H9 (cell line): ENCODE measurements at regions not wholly inside any gene's neighbourhood (a gene's known extent, or its start where the extent isn't known, plus 50 kb on each side); places are given as distances from the start of the nearest gene placed in this dataset.

ENCODE experiments used
- DNase-seq: peaks from one replicate; pipeline ENCODE4 v3.0.0-alpha.2; 2017
- H2AFZ ChIP-seq: one replicate; pipeline ENCODE4 v1.6.1; 2013; ENCODE audit warnings: mild to moderate bottlenecking, low read length, control low read depth, moderate library complexity
- H2AK5ac ChIP-seq: 2 replicates; pipeline ENCODE4 v1.6.1; 2013; ENCODE audit warnings: low read length, control low read depth, mixed read lengths; ENCODE audit not compliant: insufficient read length
- H2BK120ac ChIP-seq: one replicate; pipeline ENCODE4 v1.6.1; 2013; ENCODE audit warnings: low read depth, mild to moderate bottlenecking, low read length, control low read depth, inconsistent platforms; ENCODE audit not compliant: poor library complexity, severe bottlenecking
- H2BK12ac ChIP-seq: 2 replicates; pipeline ENCODE4 v1.6.1; 2013; ENCODE audit warnings: low read length, control low read depth, mixed read lengths, low read depth; ENCODE audit not compliant: insufficient read length
- H2BK15ac ChIP-seq: 2 replicates; pipeline ENCODE4 v1.6.1; 2013; ENCODE audit warnings: low read depth, low read length, control low read depth
- H2BK20ac ChIP-seq: one replicate; pipeline ENCODE4 v1.6.1; 2013; ENCODE audit warnings: low read depth, mild to moderate bottlenecking, low read length, control low read depth, inconsistent platforms; ENCODE audit not compliant: poor library complexity, severe bottlenecking
- H2BK5ac ChIP-seq: 2 replicates; pipeline ENCODE4 v1.6.1; 2013; ENCODE audit warnings: low read length, control low read depth, mixed read lengths; ENCODE audit not compliant: insufficient read length
- H3K14ac ChIP-seq: 2 replicates; pipeline ENCODE4 v1.6.1; 2013; ENCODE audit warnings: low read length, control low read depth; ENCODE audit not compliant: insufficient read depth
- H3K18ac ChIP-seq: 2 replicates; pipeline ENCODE4 v1.6.1; 2013; ENCODE audit warnings: low read depth, mild to moderate bottlenecking, mixed read lengths, low read length, control low read depth; ENCODE audit not compliant: insufficient read length
- H3K23ac ChIP-seq: 2 replicates; pipeline ENCODE4 v1.6.1; 2013; ENCODE audit warnings: low read length, control low read depth, mixed read lengths, low read depth; ENCODE audit not compliant: insufficient read length
- H3K23me2 ChIP-seq: 2 replicates; pipeline ENCODE4 v1.6.1; 2013; ENCODE audit warnings: low read depth, mild to moderate bottlenecking, mixed read lengths, low read length, control low read depth; ENCODE audit not compliant: insufficient read length, poor library complexity, severe bottlenecking
- H3K27ac ChIP-seq: 2 replicates; pipeline ENCODE4 v1.5.1; 2013; ENCODE audit warnings: low read length, control low read depth, mixed read lengths, low read depth; ENCODE audit not compliant: insufficient read length
- H3K27me3 ChIP-seq: 2 replicates; pipeline ENCODE4 v1.6.1; 2013; ENCODE audit warnings: low read length, control low read depth, inconsistent platforms; ENCODE audit not compliant: insufficient read depth
- H3K4ac ChIP-seq: 2 replicates; pipeline ENCODE4 v1.6.1; 2013; ENCODE audit warnings: low read depth, mild to moderate bottlenecking, control low read depth, inconsistent platforms, low read length, moderate library complexity
- H3K4me1 ChIP-seq: 2 replicates; pipeline ENCODE4 v1.6.1; 2013; ENCODE audit warnings: low read length, control low read depth, inconsistent platforms; ENCODE audit not compliant: insufficient read depth
- H3K4me2 ChIP-seq: 2 replicates; pipeline ENCODE4 v1.6.1; 2013; ENCODE audit warnings: low read length, control low read depth, mixed read lengths; ENCODE audit not compliant: insufficient read length, insufficient read depth
- H3K56ac ChIP-seq: 2 replicates; pipeline ENCODE4 v1.6.1; 2013; ENCODE audit warnings: low read depth, mild to moderate bottlenecking, mixed read lengths, low read length, control low read depth; ENCODE audit not compliant: insufficient read length
- H3K79me1 ChIP-seq: 2 replicates; pipeline ENCODE4 v1.6.1; 2013; ENCODE audit warnings: low read depth, mild to moderate bottlenecking, moderate library complexity, low read length, control low read depth, inconsistent platforms; ENCODE audit not compliant: insufficient read depth, poor library complexity, severe bottlenecking
- H3K79me2 ChIP-seq: 2 replicates; pipeline ENCODE4 v1.6.1; 2013; ENCODE audit warnings: low read length, control low read depth, inconsistent platforms; ENCODE audit not compliant: insufficient read depth
- H3K9ac ChIP-seq: 2 replicates; pipeline ENCODE4 v1.6.1; 2013; ENCODE audit warnings: low read length, control low read depth, mixed read lengths; ENCODE audit not compliant: insufficient read length; ENCODE audit errors: extremely low read depth
- H3K9me3 ChIP-seq: one replicate; pipeline ENCODE4 v1.6.1; 2013; ENCODE audit warnings: low read depth, low read length, inconsistent platforms; ENCODE audit not compliant: control insufficient read depth
- H3T11ph ChIP-seq: one replicate; pipeline ENCODE4 v1.6.1; 2013; ENCODE audit warnings: mild to moderate bottlenecking, low read length, control low read depth, inconsistent platforms
- H4K20me1 ChIP-seq: one replicate; pipeline ENCODE4 v1.6.1; 2013; ENCODE audit not compliant: control insufficient read depth, insufficient read length, insufficient read depth
- H4K5ac ChIP-seq: 2 replicates; pipeline ENCODE4 v1.6.1; 2013; ENCODE audit warnings: low read depth, mild to moderate bottlenecking, mixed read lengths, low read length, control low read depth; ENCODE audit not compliant: insufficient read length
- H4K8ac ChIP-seq: replicated peaks from 2 replicates; pipeline ENCODE4 v1.6.1; 2013; ENCODE audit warnings: low read length, control low read depth, mixed read lengths, low read depth; ENCODE audit not compliant: insufficient read length
- H4K91ac ChIP-seq: 2 replicates; pipeline ENCODE4 v1.6.1; 2013; ENCODE audit warnings: low read depth, mild to moderate bottlenecking, moderate library complexity, mixed read lengths, low read length, control low read depth; ENCODE audit not compliant: insufficient read length
- H3K27ac Mint-ChIP-seq, 3 experiments: 2 replicates in 2 of 3; 3 replicates in 1 of 3; pipeline ENCODE4 v1.8.0; 2020 to 2021; ENCODE audit warnings: mixed read lengths in 3 of 3, mild to moderate bottlenecking in 1 of 3, moderate library complexity in 1 of 3
- H3K27me3 Mint-ChIP-seq: 2 replicates; pipeline ENCODE4 v1.8.0; 2021; ENCODE audit warnings: low read depth, mild to moderate bottlenecking, moderate library complexity, mixed read lengths
- H3K36me3 Mint-ChIP-seq, 3 experiments: 2 replicates in 2 of 3; 3 replicates in 1 of 3; pipeline ENCODE4 v1.8.0; 2020 to 2021; ENCODE audit warnings: low read depth in 3 of 3, mixed read lengths in 3 of 3; ENCODE audit not compliant: insufficient read depth in 1 of 3
- H3K4me1 Mint-ChIP-seq, 2 experiments: 2 replicates each; pipeline ENCODE4 v1.8.0; 2020; ENCODE audit warnings: mixed read lengths in 2 of 2
- H3K4me3 Mint-ChIP-seq, 2 experiments: 2 replicates in 1 of 2; 3 replicates in 1 of 2; pipeline ENCODE4 v1.8.0; 2020 to 2021; ENCODE audit warnings: mild to moderate bottlenecking in 2 of 2, mixed read lengths in 2 of 2, moderate library complexity in 1 of 2
- H3K9me3 Mint-ChIP-seq, 2 experiments: 2 replicates in 1 of 2; 3 replicates in 1 of 2; pipeline ENCODE4 v1.8.0; 2020; ENCODE audit warnings: mild to moderate bottlenecking in 2 of 2, mixed read lengths in 2 of 2, moderate library complexity in 1 of 2
- CTCF ChIP-seq: fragments of 200-600 bp; sonication (generic); conservative IDR thresholded peaks from 3 replicates; pipeline ENCODE4 v1.8.0; 2021; ENCODE audit warnings: antibody characterized with exemption, mild to moderate bottlenecking
- WGBS: extraction: QIAGEN DNeasy Blood & Tissue Kit; methylation state at CpG from one replicate; pipeline ENCODE4 v1.1.7; 2013; ENCODE audit warnings: missing lambda C conversion rate, low lambda C conversion rate, mixed read lengths; ENCODE audit not compliant: insufficient read length; ENCODE audit errors: extremely low coverage; 5-methylcytosine and 5-hydroxymethylcytosine counted together

GRCh38 chr5:87831499-87831898 is 418.8 kb upstream of the CCNH start:
- no CpG with 5 or more reads among the region's 2 CpGs for WGBS

More at GRCh38 chr5:87831499-87831898, 418.8 kb upstream of the CCNH start:
- Mint-ChIP-seq H3K4me3 (no peak overlapping the region), H3K36me3 (peaks cover 9 to 28% (median 13%) of the 10 kb centered on the region in 3 experiments; a peak in 6 of 7 replicates), H3K4me1 (no peaks in the 10 kb centered on the region), H3K27me3 (no peaks in the 10 kb centered on the region), H3K9me3 (peaks cover 17 to 31% of the 10 kb centered on the region in 2 experiments), H3K27ac (no peak overlapping the region)
- Histone ChIP-seq H4K8ac (no peak overlapping the region), H3K23ac (no peak overlapping the region), H3K79me1 (no peaks in the 10 kb centered on the region), H3K4me1 (no peaks in the 10 kb centered on the region), H3K14ac (no peak overlapping the region), H3T11ph (no peak overlapping the region), H3K56ac (no peak overlapping the region), H3K18ac (no peak overlapping the region), H3K9ac (no peak overlapping the region), H3K79me2 (no peaks in the 10 kb centered on the region), H4K5ac (no peak overlapping the region), H4K91ac (no peak overlapping the region), H3K9me3 (peaks cover 10% of the 10 kb centered on the region), H2BK5ac (no peak overlapping the region), H3K23me2 (no peaks in the 10 kb centered on the region), H3K4me2 (no peak overlapping the region), H2BK15ac (no peak overlapping the region), H2AFZ (no peak overlapping the region), H4K20me1 (no peaks in the 10 kb centered on the region), H2BK12ac (no peak overlapping the region), H3K27ac (no peak overlapping the region), H3K4ac (no peak overlapping the region), H3K27me3 (no peaks in the 10 kb centered on the region), H2BK20ac (no peak overlapping the region), H2AK5ac (no peak overlapping the region), H2BK120ac (no peak overlapping the region)
- no peak for DNase-seq
- no peak for TF ChIP-seq CTCF
